ENCODE measurements at regions not wholly inside any gene's neighbourhood (a gene's known extent, or its start where the extent isn't known, plus 50 kb on each side); places are given as distances from the start of the nearest gene placed in this dataset.

- no TSS peak for BruUV-seq (replicated peaks)
- Mint-ChIP-seq H3K4me1 (ENCODE audit: low read depth, unreplicated experiment) (no peaks in the 10 kb centered on the region), H3K4me3 (ENCODE audit: low read depth, unreplicated experiment) (no peak overlapping the region), H3K27ac (ENCODE audit: unreplicated experiment) (no peak overlapping the region), H3K9me3 (ENCODE audit: low read depth, unreplicated experiment) (peaks cover 3% of the 10 kb centered on the region), H3K27me3 (ENCODE audit: unreplicated experiment) (peaks cover 51% of the 10 kb centered on the region), H3K36me3 (ENCODE audit: insufficient read depth, unreplicated experiment) (no peaks in the 10 kb centered on the region)
- no peak for DNase-seq
- intact Hi-C loops (cut with micrococcal nuclease; ENCODE audit: unreplicated experiment): loop anchor here (10.0 kb wide), 1 partner anchor 163 kb away; no protein-coding TSS in a partner anchor
- CTCF ChIA-PET: no interaction called here
- TF ChIP-seq, protein P1, sequence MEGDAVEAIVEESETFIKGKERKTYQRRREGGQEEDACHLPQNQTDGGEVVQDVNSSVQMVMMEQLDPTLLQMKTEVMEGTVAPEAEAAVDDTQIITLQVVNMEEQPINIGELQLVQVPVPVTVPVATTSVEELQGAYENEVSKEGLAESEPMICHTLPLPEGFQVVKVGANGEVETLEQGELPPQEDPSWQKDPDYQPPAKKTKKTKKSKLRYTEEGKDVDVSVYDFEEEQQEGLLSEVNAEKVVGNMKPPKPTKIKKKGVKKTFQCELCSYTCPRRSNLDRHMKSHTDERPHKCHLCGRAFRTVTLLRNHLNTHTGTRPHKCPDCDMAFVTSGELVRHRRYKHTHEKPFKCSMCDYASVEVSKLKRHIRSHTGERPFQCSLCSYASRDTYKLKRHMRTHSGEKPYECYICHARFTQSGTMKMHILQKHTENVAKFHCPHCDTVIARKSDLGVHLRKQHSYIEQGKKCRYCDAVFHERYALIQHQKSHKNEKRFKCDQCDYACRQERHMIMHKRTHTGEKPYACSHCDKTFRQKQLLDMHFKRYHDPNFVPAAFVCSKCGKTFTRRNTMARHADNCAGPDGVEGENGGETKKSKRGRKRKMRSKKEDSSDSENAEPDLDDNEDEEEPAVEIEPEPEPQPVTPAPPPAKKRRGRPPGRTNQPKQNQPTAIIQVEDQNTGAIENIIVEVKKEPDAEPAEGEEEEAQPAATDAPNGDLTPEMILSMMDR (IDR thresholded peaks at IDR 0.05; ENCODE audit: unreplicated experiment): no peak
These were observed 151.3 kb upstream of the IRX3 start for GRCh38 chr16:54437921-54438320.

DNA sequence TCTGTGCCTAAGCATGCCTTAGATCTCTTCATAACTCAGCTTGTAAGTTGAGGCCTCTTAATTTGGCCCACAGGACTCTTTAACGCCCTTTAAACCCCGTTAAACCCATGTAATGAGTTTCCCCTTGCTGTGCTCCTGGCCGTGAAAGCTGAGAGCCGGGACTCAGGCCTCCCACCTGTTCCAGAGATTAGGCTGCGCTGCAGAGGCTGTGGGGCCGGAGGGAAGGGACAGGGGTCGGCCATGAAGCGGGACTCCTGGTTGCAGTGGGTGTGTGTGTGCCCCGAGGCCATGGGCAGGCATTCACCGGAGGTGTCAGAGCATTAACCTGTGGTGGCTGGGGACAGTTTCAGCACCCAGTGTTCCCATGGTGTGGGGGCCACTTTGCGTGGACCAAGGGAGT is 150.8 kb upstream of the IRX3 start:
- CTCF ChIA-PET: no interaction called here
- H3K4me3 Mint-ChIP-seq (ENCODE audit: low read depth, unreplicated experiment): no peak overlapping the region
- BruUV-seq (replicated peaks): no TSS peak
- peaks cover 56% of the 10 kb centered on the region for H3K27me3 Mint-ChIP-seq (ENCODE audit: unreplicated experiment)
- H3K27ac Mint-ChIP-seq (ENCODE audit: unreplicated experiment): no peak overlapping the region
- intact Hi-C loops (cut with micrococcal nuclease; ENCODE audit: unreplicated experiment): loop anchor here (10.0 kb wide), 1 partner anchor 163 kb away; no protein-coding TSS in a partner anchor
- H3K9me3 Mint-ChIP-seq (ENCODE audit: low read depth, unreplicated experiment): peaks cover 3% of the 10 kb centered on the region
- TF ChIP-seq, protein P1 (IDR thresholded peaks at IDR 0.05; ENCODE audit: unreplicated experiment): no peak
- DNase-seq: no peak
- no peaks in the 10 kb centered on the region for H3K4me1 Mint-ChIP-seq (ENCODE audit: low read depth, unreplicated experiment)
- H3K36me3 Mint-ChIP-seq (ENCODE audit: insufficient read depth, unreplicated experiment): no peaks in the 10 kb centered on the region

DNA sequence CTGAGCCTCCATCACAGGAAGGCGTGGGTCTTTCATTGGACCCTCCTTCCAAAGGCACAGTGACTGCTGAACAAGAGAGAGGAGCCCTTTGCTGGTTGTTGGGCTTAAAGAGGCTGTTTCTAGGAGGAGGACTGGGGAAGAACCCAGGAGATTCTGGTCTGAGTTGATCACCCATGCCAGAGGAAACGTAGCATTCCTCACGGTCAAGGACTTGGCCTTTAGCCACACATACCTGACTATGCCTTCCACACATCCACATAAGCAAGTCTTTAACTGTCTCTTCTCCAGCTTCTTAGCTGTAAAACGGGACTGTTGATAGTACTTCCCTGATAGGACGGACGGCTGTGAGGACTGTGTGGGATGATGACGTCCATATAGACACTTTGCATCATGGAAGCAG is 149.8 kb upstream of the IRX3 start:
- intact Hi-C loops (cut with micrococcal nuclease; ENCODE audit: unreplicated experiment): loop anchor here (10.0 kb wide), 1 partner anchor 162 kb away; no protein-coding TSS in a partner anchor
- H3K27ac Mint-ChIP-seq (ENCODE audit: unreplicated experiment): no peak overlapping the region
- H3K4me3 Mint-ChIP-seq (ENCODE audit: low read depth, unreplicated experiment): no peak overlapping the region
- no peaks in the 10 kb centered on the region for H3K4me1 Mint-ChIP-seq (ENCODE audit: low read depth, unreplicated experiment)
- H3K27me3 Mint-ChIP-seq (ENCODE audit: unreplicated experiment): peaks cover 67% of the 10 kb centered on the region
- TF ChIP-seq, protein P1 (IDR thresholded peaks at IDR 0.05; ENCODE audit: unreplicated experiment): no peak
- H3K9me3 Mint-ChIP-seq (ENCODE audit: low read depth, unreplicated experiment): peaks cover 3% of the 10 kb centered on the region
- CTCF ChIA-PET: no interaction called here
- DNase-seq: no peak
- H3K36me3 Mint-ChIP-seq (ENCODE audit: insufficient read depth, unreplicated experiment): no peaks in the 10 kb centered on the region
- BruUV-seq (replicated peaks): no TSS peak

DNA sequence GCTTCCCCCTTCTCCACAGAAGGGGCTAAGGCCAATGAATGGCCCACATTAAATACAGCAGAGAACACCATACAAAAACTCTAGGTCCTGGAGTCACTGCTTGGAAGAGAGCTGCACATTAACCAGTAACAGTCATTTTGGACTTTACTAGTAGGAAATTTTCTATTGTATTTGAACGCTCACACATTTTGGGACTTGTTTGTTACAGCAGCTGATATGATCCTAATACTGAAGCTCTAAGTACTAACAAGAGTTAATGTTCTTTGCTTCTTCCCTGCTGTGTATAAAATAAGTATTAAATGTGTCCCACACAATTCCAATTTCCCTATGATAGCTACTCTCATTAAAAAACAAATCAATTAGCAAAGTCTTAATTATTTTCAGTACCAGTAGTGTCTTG is 148.3 kb upstream of the IRX3 start:
- no peak for DNase-seq
- no TSS peak for BruUV-seq (replicated peaks)
- no peaks in the 10 kb centered on the region for H3K4me1 Mint-ChIP-seq (ENCODE audit: low read depth, unreplicated experiment)
- H3K36me3 Mint-ChIP-seq (ENCODE audit: insufficient read depth, unreplicated experiment): no peaks in the 10 kb centered on the region
- no peak overlapping the region for H3K4me3 Mint-ChIP-seq (ENCODE audit: low read depth, unreplicated experiment)
- TF ChIP-seq, protein P1 (IDR thresholded peaks at IDR 0.05; ENCODE audit: unreplicated experiment): no peak
- H3K9me3 Mint-ChIP-seq (ENCODE audit: low read depth, unreplicated experiment): peaks cover 5% of the 10 kb centered on the region
- intact Hi-C loops (cut with micrococcal nuclease; ENCODE audit: unreplicated experiment): loop anchor here (10.0 kb wide), 1 partner anchor 160 kb away; no protein-coding TSS in a partner anchor
- CTCF ChIA-PET: interaction anchor here (0.6 kb wide), 1 partner anchor 658 kb away, joined by 3 read pairs; no protein-coding TSS in a partner anchor
- H3K27me3 Mint-ChIP-seq (ENCODE audit: unreplicated experiment): peaks cover 81% of the 10 kb centered on the region
- no peak overlapping the region for H3K27ac Mint-ChIP-seq (ENCODE audit: unreplicated experiment)
